Stimulated activated CD8-positive, alpha-beta memory T cell treated with anti-CD3 and anti-CD28 coated beads, Interleukin-4, amount 100 ng/mL, for 48 hours (primary cell): ENCODE measurements at regions not wholly inside any gene's neighbourhood (a gene's known extent, or its start where the extent isn't known, plus 50 kb on each side); places are given as distances from the start of the nearest gene placed in this dataset.

Source experiments
- DNase-seq: peaks from one replicate; pipeline ENCODE4 v3.0.0-alpha.2; 2020

GRCh38 chr12:114744285-114744684 lies 60.3 kb upstream of the TBX3 start:
- no peak for DNase-seq

GRCh38 chr12:114743799-114744198 lies 59.8 kb upstream of the TBX3 start:
- DNase-seq: no peak

GRCh38 chr12:114743289-114743688 lies 59.3 kb upstream of the TBX3 start:
- no peak for DNase-seq

- DNase-seq: no peak
Observed at GRCh38 chr12:114742363-114742762, 58.4 kb upstream of the TBX3 start.

GRCh38 chr12:114741940-114742339 lies 58.0 kb upstream of the TBX3 start:
- no peak for DNase-seq

GRCh38 chr12:114740448-114740847 lies 56.5 kb upstream of the TBX3 start:
- no peak for DNase-seq

GRCh38 chr12:114738460-114739184 lies 54.6 kb upstream of the TBX3 start:
- no peak for DNase-seq

GRCh38 chr12:114735680-114736374 lies 51.9 kb upstream of the TBX3 start:
- no peak for DNase-seq

- no peak for DNase-seq
Observed at GRCh38 chr12:114735011-114735410, 51.0 kb upstream of the TBX3 start.

GRCh38 chr12:114733919-114734318 lies 49.9 kb upstream of the TBX3 start:
- no peak for DNase-seq
